GM18505 (cell line): ENCODE measurements at regions not wholly inside any gene's neighbourhood (a gene's known extent, or its start where the extent isn't known, plus 50 kb on each side); places are given as distances from the start of the nearest gene placed in this dataset.
"Not testable (repeated sequence)": the region's sequence is repeated elsewhere in the genome, so short reads cannot be mapped to it uniquely, and the experiment has no call there.

ENCODE experiments used
- ATAC-seq: cut with Tn5 transposase; IDR thresholded peaks from one replicate; pipeline ENCODE4 v1.9.1; 2021; ENCODE audit not compliant: unreplicated experiment
- POLR2A ChIP-seq: IDR thresholded peaks from 4 replicates; pipeline ENCODE4 v1.6.1; 2011; ENCODE audit warnings: borderline replicate concordance; ENCODE audit not compliant: insufficient read depth, insufficient read length; ENCODE audit errors: extremely low read depth

GRCh38 chr3:31079689-31080088, 185.2 kb upstream of the GADL1 start:
- no peak for ATAC-seq
- no peak for TF ChIP-seq POLR2A

GRCh38 chr3:31081018-31081662, 186.7 kb upstream of the GADL1 start:
- TF ChIP-seq POLR2A: no peak

GRCh38 chr3:31086148-31086547, 191.7 kb upstream of the GADL1 start:
- TF ChIP-seq POLR2A: no peak
- ATAC-seq: no peak

More at GRCh38 chr3:31081018-31081662, 186.7 kb upstream of the GADL1 start:
- no peak for ATAC-seq

GRCh38 chr3:31086698-31087097, 192.2 kb upstream of the GADL1 start:
- no peak for ATAC-seq
- no peak for TF ChIP-seq POLR2A

GRCh38 chr3:31091748-31092147, 197.3 kb upstream of the GADL1 start:
- TF ChIP-seq POLR2A: no peak
- no peak for ATAC-seq

GRCh38 chr3:31092748-31093589, 198.5 kb upstream of the GADL1 start:
- ATAC-seq: no peak

GRCh38 chr3:31093606-31094005, 199.1 kb upstream of the GADL1 start:
- no peak for TF ChIP-seq POLR2A
- no peak for ATAC-seq

More at GRCh38 chr3:31092748-31093589, 198.5 kb upstream of the GADL1 start:
- no peak for TF ChIP-seq POLR2A

- TF ChIP-seq POLR2A: no peak
- ATAC-seq: no peak
Measured at GRCh38 chr3:31094048-31094447, 199.6 kb upstream of the GADL1 start.

GRCh38 chr3:31095255-31095654, 200.8 kb upstream of the GADL1 start:
- ATAC-seq: no peak
- no peak for TF ChIP-seq POLR2A

GRCh38 chr3:31096661-31097395, 202.4 kb upstream of the GADL1 start:
- no peak for ATAC-seq
- TF ChIP-seq POLR2A: no peak

GRCh38 chr3:31100519-31100918, 206.1 kb upstream of the GADL1 start:
- ATAC-seq: no peak
- TF ChIP-seq POLR2A: no peak

GRCh38 chr3:31101285-31101684, 206.8 kb upstream of the GADL1 start:
- not testable (repeated sequence) for ATAC-seq

- no peak for TF ChIP-seq POLR2A
- no peak for ATAC-seq
Measured at GRCh38 chr3:31102196-31102879, 207.9 kb upstream of the GADL1 start.
